HG02970 (cell line): ENCODE measurements at regions not wholly inside any gene's neighbourhood (a gene's known extent, or its start where the extent isn't known, plus 50 kb on each side); places are given as distances from the start of the nearest gene placed in this dataset.
"Not testable (repeated sequence)": the region's sequence is repeated elsewhere in the genome, so short reads cannot be mapped to it uniquely, and the experiment has no call there.

Experiments used
- ATAC-seq: cut with Tn5 transposase; IDR thresholded peaks from one replicate; pipeline ENCODE4 v1.9.1; 2021; ENCODE audit warnings: mild to moderate bottlenecking, moderate library complexity, moderate number of reproducible peaks; ENCODE audit not compliant: unreplicated experiment, low FRiP score

DNA sequence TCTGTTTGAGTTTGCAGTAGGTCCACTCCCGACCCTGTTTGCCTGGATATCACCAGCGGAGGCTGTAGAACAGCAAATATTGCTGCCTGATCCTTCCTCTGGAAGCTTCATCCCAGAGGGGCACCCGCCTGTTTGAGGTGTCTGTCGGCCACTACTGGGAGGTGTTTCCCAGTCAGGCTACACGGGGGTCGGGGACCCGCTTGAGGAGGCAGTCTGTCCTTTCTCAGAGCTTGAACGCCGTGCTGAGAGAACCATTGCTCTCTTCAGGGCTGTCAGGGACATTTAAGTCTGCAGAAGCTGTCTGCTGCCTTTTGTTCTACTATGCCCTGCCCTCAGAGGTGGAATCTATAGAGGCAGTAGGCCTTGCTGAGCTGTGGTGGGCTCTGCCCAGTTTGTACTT, 422.3 kb downstream of the CCDC85A start:
- ATAC-seq, result not testable (repeated sequence)

DNA sequence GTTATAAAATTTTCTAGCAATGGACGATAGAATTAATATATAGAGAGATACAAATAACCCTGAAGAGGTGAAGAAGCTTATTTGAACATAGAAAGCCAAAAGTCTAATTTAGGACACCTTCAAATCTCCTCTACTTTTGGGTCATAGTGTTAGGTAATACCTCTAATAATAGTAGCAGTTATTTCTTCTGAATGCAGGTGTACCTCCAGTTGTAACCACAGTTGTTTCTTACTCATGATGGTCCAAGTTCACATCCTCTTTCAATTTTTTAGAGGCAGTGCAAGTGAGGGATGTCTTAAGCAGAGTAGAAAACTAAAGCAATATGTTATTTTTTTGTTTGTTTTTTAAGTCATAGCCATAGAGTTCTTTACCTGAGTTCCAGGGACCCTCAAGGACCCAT, 429.5 kb downstream of the CCDC85A start:
- ATAC-seq, result no peak

DNA sequence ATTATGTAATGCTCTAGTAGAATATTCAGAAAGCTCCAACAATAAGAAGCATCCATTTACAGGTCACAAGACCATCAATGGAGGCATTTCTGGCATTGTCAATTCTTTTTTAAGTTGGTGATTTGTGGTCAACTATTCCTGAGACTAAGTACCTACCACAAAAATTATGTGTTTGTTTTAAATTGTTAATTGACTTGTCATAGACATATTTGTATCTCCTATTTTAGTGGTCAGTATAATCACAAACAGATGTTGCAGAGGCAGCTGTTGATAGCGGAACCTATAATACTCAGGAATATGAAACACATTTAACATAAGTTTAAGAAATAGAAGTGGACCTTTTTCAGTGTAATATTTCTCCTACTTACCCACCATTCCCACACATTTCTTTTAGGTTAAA, 430.1 kb downstream of the CCDC85A start:
- no peak for ATAC-seq

DNA sequence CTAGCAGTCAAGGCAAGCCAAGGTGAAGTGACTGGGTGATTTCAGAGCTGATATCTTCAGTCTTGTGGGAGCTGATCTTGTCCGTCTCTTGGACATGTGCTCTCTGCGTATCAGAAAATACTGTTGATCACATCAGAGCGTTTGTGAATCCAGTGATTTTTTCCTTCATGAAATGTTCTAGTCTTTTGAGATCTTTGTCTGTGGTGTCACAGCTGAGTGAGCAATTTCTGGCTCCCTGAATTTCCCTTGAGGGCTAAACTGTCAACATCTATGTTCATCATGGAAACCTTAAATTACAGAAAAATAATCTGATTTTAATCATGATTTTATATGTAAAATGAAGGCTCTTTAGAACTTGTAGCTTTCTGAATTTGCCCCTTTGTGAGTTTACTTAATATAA, 432.0 kb downstream of the CCDC85A start:
- no peak for ATAC-seq

DNA sequence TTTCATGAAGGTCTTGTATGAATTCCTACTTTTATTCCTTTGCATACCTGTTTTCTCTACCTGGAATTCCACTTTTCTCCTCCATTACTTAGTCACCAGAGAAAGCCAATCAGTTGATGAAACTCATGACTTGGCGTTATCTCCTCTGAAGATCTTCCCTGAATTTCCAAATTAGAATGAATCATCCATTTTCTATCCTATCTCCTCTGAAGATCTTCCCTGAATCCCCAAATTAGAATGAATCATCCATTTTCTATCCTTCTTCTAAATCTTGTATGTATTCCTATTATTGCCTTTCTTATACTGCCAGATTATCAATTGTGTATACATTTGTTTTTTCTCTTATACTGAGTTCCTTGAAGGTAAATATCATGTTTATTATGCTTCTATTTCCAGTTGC, 440.4 kb downstream of the CCDC85A start:
- no peak for ATAC-seq

DNA sequence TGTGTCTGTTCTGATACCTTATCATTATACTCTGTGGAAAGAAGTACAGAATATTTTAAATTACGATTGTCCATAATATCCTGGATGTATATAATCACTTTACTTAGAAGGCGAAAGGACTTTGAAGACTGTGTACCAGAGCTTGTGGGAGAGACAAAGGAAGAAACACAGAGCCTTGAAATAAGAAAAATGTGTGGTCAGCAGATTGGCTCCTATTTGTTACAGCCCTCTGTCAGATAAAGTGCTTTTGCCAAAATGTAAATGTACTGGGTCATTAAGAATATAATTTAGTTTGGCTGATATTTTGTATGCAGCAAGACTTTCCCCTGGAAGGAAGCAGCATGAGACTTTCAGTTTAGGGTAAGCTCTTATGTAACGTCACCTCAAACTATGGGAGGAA, 443.1 kb downstream of the CCDC85A start:
- ATAC-seq, result no peak

DNA sequence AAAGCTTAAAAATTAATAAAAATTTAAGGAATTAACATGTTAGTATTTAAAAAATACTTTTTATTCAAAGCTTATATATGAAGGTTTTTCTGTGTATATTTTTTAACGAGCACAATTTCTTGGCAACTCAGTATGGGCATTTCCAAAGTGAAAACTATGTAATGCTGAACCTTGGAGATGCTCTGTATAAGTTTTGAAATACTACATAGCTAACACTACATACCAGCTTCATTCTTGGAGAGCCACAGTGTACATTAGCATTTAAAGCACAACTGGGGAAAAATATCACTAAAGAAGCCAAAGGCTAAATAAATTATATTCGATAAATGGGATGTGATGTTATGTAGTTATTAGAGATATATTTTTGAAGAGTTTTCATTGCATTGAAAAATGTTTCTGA, 446.5 kb downstream of the CCDC85A start:
- no peak for ATAC-seq

DNA sequence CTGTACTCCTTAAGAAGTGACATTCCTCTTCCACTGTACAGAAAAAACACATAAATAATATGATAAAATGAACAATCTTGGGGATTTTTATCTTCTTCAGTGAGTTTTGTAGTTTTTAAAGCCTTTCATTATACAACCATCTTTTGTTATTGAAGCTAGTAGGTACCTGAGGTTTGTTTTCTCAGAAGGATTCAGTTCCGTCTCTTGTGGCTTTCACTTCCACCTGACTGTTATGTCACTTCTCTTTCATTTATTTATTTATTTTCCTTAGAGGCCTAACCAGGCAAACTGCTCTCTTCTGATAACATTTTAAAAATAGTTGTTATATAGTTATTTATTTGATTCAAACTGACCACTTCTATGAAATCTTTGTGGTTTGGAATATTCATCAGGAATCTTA, 464.2 kb downstream of the CCDC85A start:
- no peak for ATAC-seq

DNA sequence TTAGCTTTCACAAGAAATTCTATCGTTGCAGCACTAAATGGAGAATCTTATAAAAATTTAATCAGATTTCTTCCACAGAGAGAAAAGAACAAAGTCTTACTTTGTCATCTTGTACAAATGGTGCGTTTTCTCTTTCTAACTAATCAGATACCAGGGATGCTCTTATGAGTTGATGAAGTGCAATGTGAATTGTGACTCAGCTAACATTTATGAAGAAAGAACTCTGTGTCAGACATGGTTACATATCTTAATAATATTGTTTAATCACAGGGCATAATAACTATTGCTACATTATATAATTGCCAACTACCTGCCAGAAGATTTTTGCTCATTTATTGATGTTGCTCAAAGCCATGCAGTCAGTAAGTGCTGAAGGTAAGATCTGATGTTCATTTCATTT, 465.0 kb downstream of the CCDC85A start:
- ATAC-seq, result no peak

DNA sequence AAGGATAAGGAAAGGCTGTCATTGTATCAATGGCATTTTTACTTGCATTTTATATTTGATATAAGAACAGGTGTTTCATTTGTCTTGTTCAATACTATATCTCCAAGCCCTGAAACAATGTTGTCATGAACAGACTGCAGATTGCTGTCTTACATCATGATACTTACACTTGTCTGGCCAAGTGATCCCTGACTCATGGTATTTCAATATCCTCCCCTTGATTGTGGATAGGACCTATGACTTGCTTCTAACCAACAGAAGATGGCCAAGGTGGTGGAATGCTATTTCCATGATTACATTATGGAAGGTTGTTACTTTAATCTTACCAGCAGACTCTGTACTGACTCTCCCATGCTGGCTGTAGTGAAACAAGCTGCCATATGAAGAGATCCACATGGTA, 471.1 kb downstream of the CCDC85A start:
- ATAC-seq, result no peak

DNA sequence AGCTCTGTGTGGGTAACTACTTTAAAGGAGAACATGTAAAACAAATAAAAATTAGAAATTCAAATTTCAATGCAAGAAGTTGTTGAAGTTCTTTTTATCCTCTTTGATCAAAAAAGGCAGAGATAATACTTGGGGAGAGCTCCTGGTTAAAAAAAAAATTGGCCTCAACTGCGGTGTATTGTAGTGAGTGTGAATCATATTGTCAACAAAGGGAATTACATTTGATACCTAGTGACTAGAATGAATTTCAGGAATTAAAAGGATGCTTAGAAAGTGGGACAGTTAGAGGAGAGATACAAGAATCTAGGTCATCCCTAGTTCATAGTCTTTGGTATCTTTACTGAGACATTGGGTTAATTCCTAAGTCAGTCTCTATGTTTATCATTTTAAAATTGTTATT, 473.0 kb downstream of the CCDC85A start:
- no peak for ATAC-seq

DNA sequence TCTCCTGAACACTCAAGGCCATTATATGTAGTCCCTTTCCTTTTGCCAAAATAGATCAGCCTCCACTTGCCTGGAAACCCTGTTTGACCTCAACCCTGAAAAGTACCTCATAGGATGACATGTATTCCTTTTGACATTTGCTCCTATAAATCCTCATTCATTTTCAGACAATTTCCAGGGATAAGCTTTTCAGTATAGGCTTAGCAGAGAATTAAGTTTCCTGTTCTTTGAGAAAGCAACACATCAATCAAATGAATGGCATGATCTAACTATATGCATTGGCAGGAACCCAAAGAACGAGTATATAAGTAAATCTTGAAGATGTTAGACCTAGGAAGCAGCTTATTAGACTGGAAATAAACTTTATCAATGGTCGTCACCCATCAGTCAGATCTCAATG, 483.0 kb downstream of the CCDC85A start:
- no peak for ATAC-seq

DNA sequence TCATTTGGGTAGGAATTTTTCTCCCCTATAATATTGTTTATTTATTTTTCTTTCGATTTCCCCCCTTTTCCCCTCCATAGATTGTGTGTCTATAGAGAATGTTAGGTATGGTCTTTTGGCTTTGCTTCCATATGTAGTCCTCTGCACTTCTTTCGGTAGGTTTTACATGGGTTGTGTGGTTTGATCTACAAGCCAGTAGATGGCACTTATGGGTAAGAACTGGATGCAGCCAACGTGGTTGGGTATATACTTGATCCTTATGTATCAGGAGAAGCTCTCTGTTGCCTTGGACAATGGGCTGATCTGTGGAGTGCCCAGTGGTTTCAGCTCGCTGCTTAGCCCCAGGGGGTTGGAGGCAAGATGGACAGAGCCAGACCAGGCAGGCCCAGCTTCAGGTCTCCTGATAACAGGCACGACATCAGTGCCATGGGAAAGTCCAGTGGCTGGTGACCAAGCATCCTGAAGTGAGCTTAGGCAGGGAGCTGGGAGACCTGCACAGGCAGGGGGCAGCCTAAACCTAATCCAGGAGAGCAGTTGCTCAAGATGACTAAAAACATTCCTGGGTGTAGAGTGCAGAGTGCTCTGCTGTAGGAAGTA, 488.3 kb downstream of the CCDC85A start:
- no peak for ATAC-seq

DNA sequence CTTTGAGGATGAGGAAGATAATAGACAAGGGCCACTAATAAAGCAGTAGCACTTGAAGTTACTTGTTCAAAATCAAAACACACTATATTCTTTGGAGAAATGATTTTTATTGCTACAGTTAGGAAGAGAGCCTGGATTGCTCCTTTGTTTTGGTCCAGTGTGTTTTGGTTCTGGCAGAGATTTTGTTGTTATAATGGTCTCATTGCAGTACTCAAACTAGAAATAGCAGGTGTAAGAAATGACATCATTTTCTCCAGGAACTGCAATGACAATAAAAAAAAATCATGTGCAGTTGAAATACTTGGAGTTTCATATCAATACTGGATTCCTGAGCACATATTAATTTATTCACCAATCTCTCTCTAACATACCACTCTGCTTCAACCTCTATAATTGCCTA, 490.3 kb downstream of the CCDC85A start:
- ATAC-seq, result no peak

DNA sequence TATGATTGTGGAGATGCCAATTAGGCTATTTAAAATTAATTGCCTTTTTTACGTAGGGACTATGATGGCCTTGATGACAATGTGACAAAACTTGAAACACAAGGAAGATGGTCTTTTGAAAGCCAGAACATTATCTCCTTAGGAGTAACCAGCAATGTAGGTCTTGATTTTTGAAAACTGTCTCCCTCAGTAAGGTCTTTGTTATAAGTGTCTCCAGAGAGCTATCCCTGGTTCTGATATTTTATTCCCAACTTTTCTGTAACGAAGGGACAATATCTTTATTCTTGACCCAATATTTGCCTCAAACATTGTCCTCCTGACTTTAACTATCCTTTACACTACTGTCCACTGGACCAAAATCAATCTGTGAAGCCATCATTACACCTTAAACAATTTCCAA, 493.2 kb downstream of the CCDC85A start:
- no peak for ATAC-seq

DNA sequence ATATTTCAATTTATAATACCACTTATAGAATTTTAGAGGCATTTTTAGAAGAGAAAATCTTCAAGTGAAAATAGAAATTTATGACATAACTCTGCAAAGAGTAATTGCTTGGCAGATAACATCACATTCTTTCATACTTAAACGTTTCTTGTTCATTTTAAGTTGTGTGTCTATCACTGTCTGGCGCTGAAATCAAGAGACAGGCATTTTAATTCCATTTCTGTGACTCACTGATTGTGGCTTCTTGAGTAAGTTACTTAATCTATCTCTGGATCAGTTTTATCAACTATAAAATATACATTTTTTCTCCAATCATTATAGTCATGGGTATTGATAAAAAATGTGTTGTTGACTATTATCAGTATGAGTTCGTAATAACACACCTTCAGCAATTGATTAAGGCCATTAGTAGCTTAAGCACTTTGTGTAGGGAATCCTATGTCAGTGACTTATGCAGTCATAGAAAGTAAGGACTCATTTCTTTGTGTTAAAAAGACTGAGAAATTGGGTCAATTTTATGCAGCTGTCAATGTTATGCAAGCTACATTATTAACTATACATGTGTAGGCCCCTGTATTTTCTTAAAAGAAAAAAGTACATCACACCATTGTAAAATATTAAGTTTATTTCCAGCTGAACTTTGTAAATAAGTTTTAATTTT, 497.3 kb downstream of the CCDC85A start:
- ATAC-seq, result no peak

DNA sequence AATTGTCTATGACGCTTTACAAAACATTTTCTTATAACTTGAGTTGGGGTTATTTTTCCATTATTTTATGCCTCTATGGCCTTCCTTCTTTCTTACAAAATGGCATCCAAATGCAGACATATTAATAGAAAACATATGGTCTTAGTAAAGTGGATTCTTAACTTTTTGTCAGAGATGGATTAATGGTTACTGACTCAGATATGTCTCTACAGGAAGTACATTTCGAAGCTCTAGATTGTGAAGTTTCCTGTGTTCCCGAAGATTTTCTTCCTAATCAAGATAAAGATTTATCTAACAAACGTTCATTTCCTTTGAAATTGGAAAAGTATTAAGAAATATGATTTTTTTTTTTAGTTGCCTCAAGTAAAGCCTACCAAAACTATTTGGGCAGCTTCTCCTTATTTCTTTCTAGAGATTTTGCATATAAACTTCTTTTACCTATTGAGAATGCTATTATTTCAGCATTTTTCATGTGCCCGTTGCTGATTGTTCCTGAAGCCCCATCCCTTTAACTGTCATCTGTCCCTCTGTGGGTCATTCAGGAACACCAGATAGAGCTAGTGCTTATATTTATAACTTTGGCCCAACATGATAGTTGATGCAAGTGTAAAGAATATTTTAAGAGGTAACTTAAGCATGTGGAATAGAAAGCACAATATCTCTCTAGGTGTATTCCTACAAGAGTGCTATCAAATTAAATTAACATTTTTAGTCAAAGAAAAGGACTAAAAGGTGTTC, 498.0 kb downstream of the CCDC85A start:
- ATAC-seq, result no peak

DNA sequence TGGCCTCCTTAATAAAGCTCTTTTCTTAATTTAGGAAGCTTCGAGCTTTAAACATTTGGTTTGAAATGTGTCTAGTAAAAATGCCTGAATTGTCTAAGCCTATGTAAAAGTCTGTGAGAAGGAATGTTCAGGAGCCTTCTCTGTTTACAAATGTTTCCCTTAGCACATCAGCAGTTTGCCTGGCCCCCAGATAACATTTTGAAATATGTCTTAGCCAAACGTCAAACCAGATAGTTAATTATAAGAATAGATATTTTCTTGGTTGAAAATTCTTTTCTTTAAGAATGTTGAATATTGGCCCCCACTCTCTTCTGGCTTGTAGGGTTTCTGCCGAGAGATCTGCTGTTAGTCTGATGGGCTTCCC, 498.6 kb downstream of the CCDC85A start:
- ATAC-seq, result no peak

DNA sequence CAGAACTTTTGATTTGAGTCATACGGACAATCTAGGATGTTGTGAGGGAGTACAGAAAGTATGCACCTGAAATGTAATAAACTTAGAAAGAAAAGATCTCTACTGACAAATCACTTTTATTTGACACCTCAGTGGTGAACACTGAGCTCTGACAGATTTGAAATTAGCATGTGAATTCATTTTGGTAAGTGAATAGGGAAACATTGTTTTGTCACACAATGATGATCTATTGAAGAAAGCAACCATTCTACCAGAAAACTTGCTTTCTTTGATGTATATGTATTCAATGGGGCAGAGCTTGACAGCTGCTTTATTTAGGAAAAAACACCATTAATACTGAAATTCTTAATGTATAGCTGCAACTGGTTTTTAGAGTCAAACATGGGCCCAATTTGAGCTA, 500.5 kb downstream of the CCDC85A start:
- no peak for ATAC-seq

DNA sequence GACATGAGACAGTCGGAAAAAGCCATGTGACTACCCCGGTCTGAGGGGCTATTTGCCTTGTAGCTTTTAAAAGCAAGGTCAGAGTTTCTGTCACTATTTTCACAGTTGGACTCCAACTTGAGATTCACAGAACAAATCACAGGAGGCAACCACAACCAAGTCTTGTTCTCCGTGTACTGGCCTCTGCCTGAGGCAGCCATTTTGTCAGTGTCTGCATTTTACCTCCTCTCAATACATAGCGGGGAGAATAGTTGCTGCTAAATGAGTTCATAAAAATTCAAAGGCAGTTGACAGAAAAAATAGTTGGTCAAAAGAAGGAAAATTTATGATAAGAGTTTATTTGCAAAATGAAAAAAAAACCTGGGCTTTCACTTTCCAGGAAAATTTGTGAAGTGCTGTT, 501.4 kb downstream of the CCDC85A start:
- no peak for ATAC-seq

DNA sequence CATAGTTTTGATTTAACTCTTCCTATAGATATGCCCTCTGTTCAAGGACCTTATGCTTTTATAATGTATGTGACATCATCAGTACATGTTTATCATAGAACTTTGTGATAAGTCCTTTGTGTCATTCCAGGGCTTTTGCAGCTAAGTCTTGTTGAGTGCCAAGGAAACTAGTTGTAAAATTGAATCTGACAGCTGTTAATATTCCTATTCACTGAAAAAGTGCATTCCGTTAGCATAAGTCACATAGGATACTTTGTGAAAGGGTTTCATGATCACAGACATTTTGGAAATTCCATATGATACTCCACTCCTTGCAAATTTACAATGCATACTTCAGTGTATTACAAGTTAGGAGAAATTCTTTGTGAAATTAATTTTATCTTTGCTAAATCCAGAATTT, 503.4 kb downstream of the CCDC85A start:
- ATAC-seq, result no peak

DNA sequence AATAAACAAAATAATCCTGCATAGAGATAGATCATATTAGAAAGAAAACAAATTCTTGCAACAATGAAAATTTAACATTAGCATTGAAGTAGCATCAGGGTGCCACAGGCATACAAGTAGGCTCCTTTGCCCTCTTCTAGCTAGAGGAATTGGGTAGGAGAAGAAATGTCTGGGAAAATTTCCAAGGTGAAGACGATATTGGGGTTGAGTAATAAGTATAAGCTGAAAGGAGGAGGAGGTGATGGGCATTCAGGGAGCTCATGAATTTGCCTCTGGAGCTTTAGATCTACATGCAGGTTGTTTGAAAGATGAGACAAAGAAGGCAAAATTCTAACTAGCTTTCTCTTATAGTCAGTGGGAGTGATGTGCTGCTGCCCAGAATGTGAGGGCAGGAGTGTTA, 504.9 kb downstream of the CCDC85A start:
- no peak for ATAC-seq
